IMR-90 (cell line): ENCODE measurements at regions not wholly inside any gene's neighbourhood (a gene's known extent, or its start where the extent isn't known, plus 50 kb on each side); places are given as distances from the start of the nearest gene placed in this dataset.
A peak's percentile ranks its signal among the peaks of the same experiment; 100 is the strongest.

ENCODE experiments used
- ATAC-seq: fragments of 200-7000 bp; cut with Tn5 transposase; 2 replicates; pipeline ENCODE4 v1.9.1; 2020; ENCODE audit warnings: low read depth, mild to moderate bottlenecking, moderate library complexity
- BruUV-seq: library from RNA; stranded (reverse); fragments of 400-500 nt; replicated peaks from 2 replicates; lab custom pipeline; 2021; lab: Mats Ljungman, UMichigan
- CTCF ChIA-PET: fragments of 300-600 bp; formaldehyde crosslinking; extraction: SDS; loops from one replicate; lab custom pipeline; 2021; ENCODE audit warnings: antibody characterized with exemption; lab: Yijun Ruan, JAX
- POLR2A ChIA-PET: fragments of 300-600 bp; sonication (Branson Sonifier 250); formaldehyde crosslinking; loops from one replicate; lab custom pipeline; 2022; ENCODE audit warnings: antibody characterized with exemption; ENCODE audit not compliant: unreplicated experiment; lab: Charles Lee
- DNase-seq: peaks from one replicate; pipeline ENCODE4 v3.0.0; 2013
- H2AFZ ChIP-seq: replicated peaks from 2 replicates; pipeline ENCODE3; 2013; ENCODE audit warnings: low read length, mild to moderate bottlenecking; ENCODE audit not compliant: poor library complexity
- H2AK5ac ChIP-seq: 2 replicates; pipeline ENCODE4 v1.6.1; 2013; ENCODE audit warnings: low read depth, low read length, inconsistent platforms
- H2AK9ac ChIP-seq: replicated peaks from 2 replicates; pipeline ENCODE3; 2013; ENCODE audit warnings: mild to moderate bottlenecking, low read depth, low read length, moderate library complexity; ENCODE audit not compliant: poor library complexity
- H2BK120ac ChIP-seq: 2 replicates; pipeline ENCODE4 v1.6.1; 2013; ENCODE audit warnings: low read depth, low read length, inconsistent platforms
- H2BK15ac ChIP-seq: 3 replicates; pipeline ENCODE4 v1.6.1; 2013; ENCODE audit warnings: low read depth, low read length, inconsistent platforms
- H2BK20ac ChIP-seq: 2 replicates; pipeline ENCODE4 v1.6.1; 2013; ENCODE audit warnings: low read depth, mild to moderate bottlenecking, inconsistent platforms, low read length, moderate library complexity
- H2BK5ac ChIP-seq: 2 replicates; pipeline ENCODE4 v1.6.1; 2013; ENCODE audit warnings: mild to moderate bottlenecking, low read depth, low read length, inconsistent platforms; ENCODE audit not compliant: poor library complexity, severe bottlenecking
- H3K14ac ChIP-seq: replicated peaks from 2 replicates; pipeline ENCODE4 v1.6.1; 2013; ENCODE audit warnings: low read depth, low read length, inconsistent platforms
- H3K18ac ChIP-seq: 2 replicates; pipeline ENCODE4 v1.6.1; 2013; ENCODE audit warnings: low read depth, low read length, control low read depth
- H3K23ac ChIP-seq: 2 replicates; pipeline ENCODE4 v1.6.1; 2013; ENCODE audit warnings: low read depth, low read length, inconsistent platforms
- H3K27ac ChIP-seq: 2 replicates; pipeline ENCODE4 v1.5.1; 2013; ENCODE audit warnings: mild to moderate bottlenecking, control low read depth, low read length; ENCODE audit not compliant: insufficient read depth
- H3K27me3 ChIP-seq: 2 replicates; pipeline ENCODE4 v1.6.1; 2013; ENCODE audit warnings: low read length; ENCODE audit not compliant: control insufficient read depth, insufficient read depth
- H3K36me3 ChIP-seq: 2 replicates; pipeline ENCODE4 v1.6.1; 2013; ENCODE audit warnings: low read length, mixed read lengths; ENCODE audit not compliant: control insufficient read depth, insufficient read depth
- H3K4ac ChIP-seq: 2 replicates; pipeline ENCODE4 v1.6.1; 2013; ENCODE audit warnings: low read depth, low read length, inconsistent platforms
- H3K4me1 ChIP-seq: 2 replicates; pipeline ENCODE4 v1.6.1; 2013; ENCODE audit warnings: low read length, mixed read lengths; ENCODE audit not compliant: control insufficient read depth, insufficient read depth
- H3K4me2 ChIP-seq: 2 replicates; pipeline ENCODE4 v1.6.1; 2013; ENCODE audit warnings: low read depth, mild to moderate bottlenecking, control low read depth, low read length, moderate library complexity
- H3K4me3 ChIP-seq: 2 replicates; pipeline ENCODE4 v1.5.1; 2013; ENCODE audit warnings: low read depth, mild to moderate bottlenecking, control low read depth, low read length, moderate library complexity; ENCODE audit not compliant: insufficient read depth
- H3K56ac ChIP-seq: 2 replicates; pipeline ENCODE4 v1.6.1; 2013; ENCODE audit warnings: low read length, inconsistent platforms; ENCODE audit not compliant: insufficient read depth; ENCODE audit errors: extremely low read depth
- H3K79me1 ChIP-seq, 2 experiments: 2 replicates each; pipeline ENCODE4 v1.6.1; 2013; ENCODE audit warnings: low read length in 2 of 2, inconsistent platforms in 1 of 2, low read depth in 1 of 2
- H3K9ac ChIP-seq: 2 replicates; pipeline ENCODE4 v1.6.1; 2013; ENCODE audit warnings: low read depth, low read length, control low read depth
- H3K9me1 ChIP-seq: 2 replicates; pipeline ENCODE4 v1.6.1; 2013; ENCODE audit warnings: low read length, inconsistent platforms; ENCODE audit not compliant: insufficient read depth
- H3K9me3 ChIP-seq: 2 replicates; pipeline ENCODE4 v1.6.1; 2013; ENCODE audit warnings: low read length; ENCODE audit not compliant: control insufficient read depth, insufficient read depth
- H4K20me1 ChIP-seq: 2 replicates; pipeline ENCODE4 v1.6.1; 2013; ENCODE audit warnings: low read length, inconsistent platforms; ENCODE audit not compliant: insufficient read depth
- H4K5ac ChIP-seq: 2 replicates; pipeline ENCODE4 v1.6.1; 2013; ENCODE audit warnings: mild to moderate bottlenecking, low read depth, low read length, control low read depth
- H4K8ac ChIP-seq, 2 experiments: 2 replicates each; pipeline ENCODE4 v1.6.1; 2013; ENCODE audit warnings: low read depth in 2 of 2, low read length in 2 of 2, control low read depth in 1 of 2, inconsistent platforms in 1 of 2
- H4K91ac ChIP-seq: 2 replicates; pipeline ENCODE4 v1.6.1; 2013; ENCODE audit warnings: low read depth, low read length, inconsistent platforms; ENCODE audit not compliant: insufficient read depth
- MAFK ChIP-seq: IDR thresholded peaks from 2 replicates; pipeline ENCODE4 v1.6.1; 2012; ENCODE audit warnings: low read depth, low read length, improper control_type of control experiment
- WGBS, 2 experiments: methylation state at CpG; one replicate each; pipeline versions ENCODE4 v1.1.5 to v1.1.7; 2013; ENCODE audit warnings: missing lambda C conversion rate in 2 of 2; ENCODE audit not compliant: insufficient read length in 1 of 2; ENCODE audit errors: extremely low coverage in 2 of 2; 5-methylcytosine and 5-hydroxymethylcytosine counted together
- dilution Hi-C: fragments of 300-500 bp; cut with HindIII; formaldehyde crosslinking; loops from one replicate; pipeline ENCODE4 v1.14.3; 2018; ENCODE audit warnings: low sequenced_read_pairs; ENCODE audit not compliant: unreplicated experiment
- in situ Hi-C: fragments of 300-500 bp; cut with MboI; formaldehyde crosslinking; loops from 3 replicates; pipeline ENCODE4 v1.14.3; 2019; ENCODE audit warnings: low sequenced_read_pairs, inconsistent platforms, mixed read lengths
- intact Hi-C: fragments of 100-400 bp; cut with micrococcal nuclease; formaldehyde crosslinking; loops from 2 replicates; pipeline ENCODE4 v1.10.0; 2022
- TF ChIP-seq, protein P1 (sequence below): conservative IDR thresholded peaks from 2 replicates; pipeline ENCODE4 v1.5.1; 2012; ENCODE audit warnings: mild to moderate bottlenecking, low read depth, low read length, improper control_type of control experiment

DNA sequence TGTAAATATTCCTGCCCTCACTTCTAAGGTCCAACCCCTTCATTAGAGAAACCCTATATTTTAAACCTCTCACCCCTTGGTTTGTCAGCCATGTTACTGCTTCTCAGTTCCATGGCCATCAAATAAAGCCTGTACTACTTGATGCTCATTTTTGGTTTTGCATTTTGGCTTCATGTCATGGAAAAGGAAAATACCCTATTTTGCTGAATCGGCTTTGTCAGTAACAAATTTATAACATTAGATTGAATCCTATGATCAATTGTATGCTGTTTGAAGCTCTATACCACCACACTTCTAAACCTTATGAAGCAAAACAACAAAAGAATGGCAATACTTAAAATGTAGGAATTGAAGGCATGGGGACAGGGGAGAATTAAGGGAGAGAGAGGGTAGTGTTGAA lies 333.1 kb downstream of the ETV1 start:
- H3K27ac ChIP-seq: no peak overlapping the region
- no peak overlapping the region for H3K23ac ChIP-seq
- no peak overlapping the region for H3K56ac ChIP-seq
- ChIA-PET POLR2A (no interaction called here), CTCF (interaction anchor here (0.6 kb wide), 1 partner anchor 173 kb away, joined by 3 read pairs; no protein-coding TSS in a partner anchor)
- no peak overlapping the region for H4K8ac ChIP-seq
- no peaks in the 10 kb centered on the region for H3K4me1 ChIP-seq
- no peak overlapping the region for H3K4me2 ChIP-seq
- no peak overlapping the region for H2AK5ac ChIP-seq
- in situ Hi-C loops (no loop called here), dilution Hi-C loops (no loop called here), intact Hi-C loops (loop anchor here (10.0 kb wide), 1 partner anchor 798 kb away; no protein-coding TSS in a partner anchor)
- H4K91ac ChIP-seq: no peak overlapping the region
- no peak overlapping the region for H2BK120ac ChIP-seq
- ATAC-seq (no peak), DNase-seq (no peak)
- H2BK15ac ChIP-seq: no peak overlapping the region
- no peaks in the 10 kb centered on the region for H3K36me3 ChIP-seq
- H3K9me3 ChIP-seq: no peaks in the 10 kb centered on the region
- H4K5ac ChIP-seq: no peak overlapping the region
- H3K18ac ChIP-seq: no peak overlapping the region
- no peaks in the 10 kb centered on the region for H3K79me1 ChIP-seq
- H4K20me1 ChIP-seq: no peaks in the 10 kb centered on the region
- no peak overlapping the region for H3K9ac ChIP-seq
- no peak overlapping the region for H3K4me3 ChIP-seq
- no CpG with 5 or more reads among the region's 1 CpG for WGBS, 2 experiments
- H3K9me1 ChIP-seq: no peaks in the 10 kb centered on the region
- H3K4ac ChIP-seq: no peak overlapping the region
- no peak overlapping the region for H2BK5ac ChIP-seq
- no peak overlapping the region for H2AFZ ChIP-seq
- no peak overlapping the region for H3K14ac ChIP-seq
- H2BK20ac ChIP-seq: no peak overlapping the region
- TF ChIP-seq MAFK: peak; percentile 68
- TF ChIP-seq, protein P1, sequence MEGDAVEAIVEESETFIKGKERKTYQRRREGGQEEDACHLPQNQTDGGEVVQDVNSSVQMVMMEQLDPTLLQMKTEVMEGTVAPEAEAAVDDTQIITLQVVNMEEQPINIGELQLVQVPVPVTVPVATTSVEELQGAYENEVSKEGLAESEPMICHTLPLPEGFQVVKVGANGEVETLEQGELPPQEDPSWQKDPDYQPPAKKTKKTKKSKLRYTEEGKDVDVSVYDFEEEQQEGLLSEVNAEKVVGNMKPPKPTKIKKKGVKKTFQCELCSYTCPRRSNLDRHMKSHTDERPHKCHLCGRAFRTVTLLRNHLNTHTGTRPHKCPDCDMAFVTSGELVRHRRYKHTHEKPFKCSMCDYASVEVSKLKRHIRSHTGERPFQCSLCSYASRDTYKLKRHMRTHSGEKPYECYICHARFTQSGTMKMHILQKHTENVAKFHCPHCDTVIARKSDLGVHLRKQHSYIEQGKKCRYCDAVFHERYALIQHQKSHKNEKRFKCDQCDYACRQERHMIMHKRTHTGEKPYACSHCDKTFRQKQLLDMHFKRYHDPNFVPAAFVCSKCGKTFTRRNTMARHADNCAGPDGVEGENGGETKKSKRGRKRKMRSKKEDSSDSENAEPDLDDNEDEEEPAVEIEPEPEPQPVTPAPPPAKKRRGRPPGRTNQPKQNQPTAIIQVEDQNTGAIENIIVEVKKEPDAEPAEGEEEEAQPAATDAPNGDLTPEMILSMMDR: no peak
- H2AK9ac ChIP-seq: no peak overlapping the region
- BruUV-seq: no TSS peak
- no peaks in the 10 kb centered on the region for H3K27me3 ChIP-seq
